ENCODE measurements at regions not wholly inside any gene's neighbourhood (a gene's known extent, or its start where the extent isn't known, plus 50 kb on each side); places are given as distances from the start of the nearest gene placed in this dataset.

DNA sequence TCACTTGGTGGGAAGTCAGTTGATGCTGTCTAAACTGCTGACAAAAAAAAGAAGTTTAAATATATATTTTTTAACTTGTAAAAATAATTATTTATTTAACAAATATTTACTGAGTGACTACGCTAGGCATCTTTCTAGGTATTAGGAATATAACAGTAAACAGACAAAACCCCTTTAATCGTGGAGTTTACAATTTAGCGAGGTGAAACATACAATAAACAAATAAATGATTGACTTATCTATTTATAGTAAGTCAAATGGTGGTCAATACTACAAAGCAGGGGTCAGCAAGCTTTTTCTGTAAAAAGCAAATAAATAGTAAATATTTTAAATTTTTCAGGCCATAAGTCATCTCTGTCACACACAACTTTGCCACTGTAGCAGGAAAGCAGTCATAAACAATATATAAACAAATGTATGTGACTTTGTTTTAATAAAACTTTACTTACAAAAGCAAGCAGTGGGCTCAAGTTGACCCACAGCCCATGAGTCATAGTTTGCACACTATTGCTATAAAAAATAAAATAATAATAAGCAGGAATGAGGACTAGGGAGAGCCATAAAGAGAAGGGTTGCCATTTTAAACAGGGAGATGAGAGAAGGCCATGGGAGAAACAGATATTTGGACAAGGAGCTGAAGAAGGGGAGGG lies 263.9 kb downstream of the PLPP3 start:
- DNase-seq (ENCODE audit: low read depth in 2 of 2): no peak

DNA sequence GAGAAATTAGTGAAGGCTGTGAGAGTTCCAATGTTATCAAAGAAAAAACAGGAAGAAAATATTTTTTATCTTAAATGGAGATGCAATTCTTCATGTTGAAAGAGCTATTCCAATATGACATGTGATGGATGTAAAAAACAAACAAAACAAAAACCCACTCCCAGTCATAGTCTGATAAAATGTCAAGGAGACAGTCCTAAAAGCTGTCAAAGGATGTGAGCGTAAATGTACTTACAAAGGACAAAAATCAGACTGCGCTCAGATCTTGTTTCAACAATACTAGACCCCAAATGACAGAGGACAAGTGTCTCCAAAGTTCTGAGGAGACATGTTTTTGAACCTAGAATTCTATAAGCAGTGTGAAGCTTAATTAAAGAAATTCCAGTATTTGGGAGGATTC lies 265.8 kb downstream of the PLPP3 start:
- no peak for DNase-seq (ENCODE audit: low read depth in 2 of 2)

DNA sequence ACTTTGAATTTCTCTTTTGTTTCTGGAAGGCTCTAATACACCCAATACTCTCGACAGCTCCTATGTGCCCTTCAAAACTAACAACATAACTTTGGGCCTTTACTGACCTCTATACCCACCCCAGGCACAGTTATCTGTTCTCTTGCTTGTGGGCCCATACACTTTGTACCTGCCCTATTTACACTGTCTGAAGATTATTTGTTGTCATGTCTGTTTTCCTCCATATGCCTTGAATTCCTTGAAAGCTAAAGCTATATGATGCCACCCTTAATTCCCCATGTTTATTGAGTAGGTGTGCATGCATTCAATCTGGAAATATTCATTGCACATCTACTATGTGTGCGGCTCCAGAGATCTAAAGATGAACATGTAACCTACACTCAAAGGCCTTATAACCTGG lies 267.6 kb downstream of the PLPP3 start:
- no peak for DNase-seq (ENCODE audit: low read depth in 2 of 2)

DNA sequence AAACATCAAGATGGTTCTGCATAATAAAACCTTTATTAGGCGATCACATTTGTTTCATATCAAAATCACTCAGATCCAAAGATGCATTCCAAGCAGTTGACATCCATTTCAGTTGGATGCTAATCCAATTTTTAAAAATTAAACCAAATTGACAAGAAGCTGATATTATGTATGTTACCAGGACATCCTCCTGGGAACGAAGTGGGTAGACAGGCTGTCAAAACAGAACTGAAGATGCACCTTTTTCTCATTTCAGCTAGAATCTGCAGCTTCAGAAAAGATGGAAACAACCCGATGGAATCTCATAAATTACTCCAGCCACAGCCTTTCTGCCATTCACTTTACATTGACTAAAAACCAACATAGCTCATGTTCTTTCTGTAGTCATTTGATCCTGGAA lies 268.4 kb downstream of the PLPP3 start:
- no peak for DNase-seq (ENCODE audit: low read depth in 2 of 2)

DNA sequence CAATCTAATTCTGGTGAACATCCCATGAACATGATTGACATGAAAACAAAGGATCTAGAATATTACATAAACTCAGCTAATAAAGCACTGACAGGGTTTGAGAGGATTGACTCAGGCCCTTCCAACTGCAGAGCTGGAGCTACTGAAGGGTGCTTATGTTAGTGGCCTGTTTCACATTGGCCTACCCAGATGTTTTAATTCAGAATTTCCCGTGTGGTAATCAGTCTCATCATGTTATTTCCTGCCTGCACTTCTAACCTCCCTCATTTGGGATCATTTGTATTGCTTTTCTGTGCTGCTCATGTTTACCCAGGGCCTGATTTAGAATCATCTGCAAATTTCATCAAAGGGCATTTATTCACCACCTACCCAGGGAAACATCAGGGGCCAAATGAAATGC lies 270.3 kb downstream of the PLPP3 start:
- no peak for DNase-seq (ENCODE audit: low read depth in 2 of 2)

DNA sequence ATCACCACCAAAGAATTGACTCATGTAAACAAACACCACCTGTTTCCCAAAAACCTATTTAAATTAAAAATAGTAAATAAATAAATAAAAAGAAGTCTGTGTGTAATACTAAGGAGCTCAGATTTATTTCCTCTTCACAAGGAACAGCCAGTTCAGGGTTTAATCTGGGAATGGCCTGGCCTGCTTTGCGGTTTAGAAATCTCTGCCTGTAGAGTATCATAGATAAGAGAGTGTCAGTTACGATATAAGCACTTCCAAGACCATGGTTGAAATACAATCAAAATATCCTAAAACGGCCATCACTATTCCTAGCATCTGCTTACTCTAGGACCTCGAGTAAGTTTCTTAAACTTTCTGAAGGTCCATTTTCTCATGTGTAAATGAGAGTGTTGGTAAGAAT lies 274.4 kb downstream of the PLPP3 start:
- DNase-seq (ENCODE audit: low read depth in 2 of 2): no peak

DNA sequence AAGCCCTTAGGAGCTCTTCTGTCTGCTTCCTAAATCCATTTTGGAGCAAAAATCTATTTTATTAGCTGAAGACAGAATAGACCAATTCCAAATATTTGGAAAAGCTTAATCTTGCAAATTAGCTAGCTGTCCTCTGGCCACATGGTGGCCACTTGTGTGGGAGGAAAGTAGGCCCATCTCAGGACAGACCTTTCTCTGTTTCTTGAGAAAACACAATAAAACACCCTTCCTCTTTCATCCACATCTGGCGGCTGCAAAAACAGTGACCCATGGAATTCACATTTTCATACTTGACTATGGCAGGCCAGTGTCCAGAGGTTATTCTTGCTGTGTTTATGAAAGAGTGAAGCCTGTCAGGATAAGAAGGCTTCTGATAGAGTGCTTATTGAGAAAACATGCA lies 275.6 kb downstream of the PLPP3 start:
- no peak for DNase-seq (ENCODE audit: low read depth in 2 of 2)

DNA sequence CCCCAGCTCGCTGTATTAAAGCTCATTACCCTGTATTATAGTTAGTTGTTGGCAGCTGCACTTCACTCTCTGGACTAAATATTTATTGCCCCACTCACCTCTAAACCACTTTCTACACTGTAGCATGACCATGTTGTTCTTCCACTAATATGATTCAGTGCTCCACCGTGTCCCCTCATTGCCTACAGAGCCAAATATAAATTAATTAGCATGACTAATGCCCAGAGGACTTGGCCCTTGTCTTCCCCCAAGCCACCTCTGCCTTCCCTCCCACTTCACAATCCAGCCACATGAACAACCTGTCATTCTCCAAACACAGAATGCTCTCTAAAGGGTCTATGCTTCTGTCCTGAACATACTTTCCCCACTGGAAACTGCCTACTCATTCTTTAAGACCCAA lies 276.5 kb downstream of the PLPP3 start:
- no peak for DNase-seq (ENCODE audit: low read depth in 2 of 2)

DNA sequence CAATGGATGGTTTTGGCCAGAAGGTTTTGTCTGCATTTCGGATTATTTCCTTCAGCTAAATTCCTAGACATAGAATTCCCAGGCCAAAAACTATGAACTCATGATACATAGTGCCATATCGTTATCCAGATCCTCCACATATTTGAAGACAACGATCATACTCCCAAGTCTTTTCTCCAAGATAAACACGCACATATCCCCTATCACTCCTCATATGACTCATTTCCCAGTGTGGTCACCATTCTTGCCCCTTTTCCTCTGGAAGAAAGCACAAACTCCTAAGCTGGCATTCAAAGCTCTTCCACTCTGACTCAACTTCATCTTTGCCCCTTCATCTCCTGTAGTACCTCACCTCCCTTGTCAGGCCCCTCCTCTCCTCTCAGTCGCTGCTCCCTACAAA lies 277.6 kb downstream of the PLPP3 start:
- no peak for DNase-seq (ENCODE audit: low read depth in 2 of 2)

DNA sequence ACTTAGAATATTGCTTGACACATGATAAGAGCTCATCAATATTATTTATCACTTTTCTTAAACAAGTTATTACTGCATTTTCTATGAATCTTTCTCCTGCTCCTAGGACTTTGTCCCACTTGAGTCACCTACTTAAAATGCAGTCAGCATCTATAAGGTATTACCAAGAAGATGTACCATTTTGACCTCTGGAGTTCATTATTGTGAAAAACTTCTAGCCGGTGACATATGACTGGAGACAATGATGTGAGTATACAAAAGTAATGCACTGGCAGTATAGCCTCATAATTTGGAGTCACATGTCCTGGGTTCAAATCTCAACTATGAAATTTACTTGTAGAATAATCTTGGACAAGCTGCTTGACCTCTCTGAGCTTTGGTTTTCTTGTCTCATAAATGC lies 278.5 kb downstream of the PLPP3 start:
- DNase-seq (ENCODE audit: low read depth in 2 of 2): no peak

DNA sequence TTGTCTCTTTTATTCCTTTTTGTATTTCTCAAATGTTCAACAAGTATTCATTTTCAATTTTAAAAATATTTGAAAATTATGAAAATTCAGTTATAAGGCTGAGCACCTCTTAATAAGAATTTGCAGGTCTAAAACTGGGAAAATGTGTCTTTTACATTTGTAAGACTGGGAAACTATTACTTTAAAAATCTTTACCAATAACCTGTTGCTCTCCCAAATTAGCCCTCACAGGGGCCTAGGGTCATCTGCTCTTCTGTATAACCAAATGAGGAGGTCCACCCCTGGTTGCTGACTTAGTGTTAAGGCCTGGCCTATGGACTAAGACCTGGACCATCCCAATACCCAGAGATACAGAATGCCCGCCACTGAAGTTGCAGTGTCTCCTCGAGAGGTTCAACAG lies 280.5 kb downstream of the PLPP3 start:
- no peak for DNase-seq (ENCODE audit: low read depth in 2 of 2)

DNA sequence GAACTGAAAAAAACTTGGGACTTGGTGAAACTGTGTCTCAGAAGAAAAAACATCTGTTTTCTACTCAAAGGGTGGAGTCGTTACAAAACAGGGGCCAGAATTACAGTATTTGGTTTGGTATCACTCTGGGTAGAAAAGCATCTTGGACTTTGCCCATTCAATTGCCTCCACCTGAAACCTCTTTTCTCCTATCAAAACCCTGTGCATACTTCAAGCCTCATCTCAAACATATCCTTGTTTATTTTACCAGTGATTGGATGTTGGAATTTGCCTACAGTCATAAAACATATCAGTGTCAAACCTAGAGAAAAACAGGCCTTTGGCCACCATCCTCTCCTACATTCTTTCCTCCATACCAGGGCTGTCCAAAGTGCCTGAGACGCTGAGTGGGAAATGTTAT lies 281.5 kb downstream of the PLPP3 start:
- DNase-seq (ENCODE audit: low read depth in 2 of 2): no peak

DNA sequence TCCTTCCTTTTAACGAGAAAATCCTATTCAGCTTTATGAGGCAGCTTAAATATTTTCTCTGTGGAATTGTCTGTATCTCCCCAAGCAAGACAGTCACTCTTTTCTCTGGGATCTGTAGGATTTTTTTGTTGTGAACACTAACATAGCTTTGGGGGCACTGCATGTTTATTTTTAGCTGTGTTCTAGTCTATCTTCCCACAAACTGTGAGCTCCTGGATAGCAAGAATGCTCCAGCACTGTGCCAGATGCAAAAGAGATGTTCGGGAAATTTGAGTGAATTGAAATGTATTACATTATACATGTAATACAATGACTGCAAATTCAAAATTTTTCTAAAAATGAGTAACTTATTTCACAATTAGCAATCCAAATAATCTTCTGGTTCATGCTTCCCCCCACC lies 282.2 kb downstream of the PLPP3 start:
- no peak for DNase-seq (ENCODE audit: low read depth in 2 of 2)

DNA sequence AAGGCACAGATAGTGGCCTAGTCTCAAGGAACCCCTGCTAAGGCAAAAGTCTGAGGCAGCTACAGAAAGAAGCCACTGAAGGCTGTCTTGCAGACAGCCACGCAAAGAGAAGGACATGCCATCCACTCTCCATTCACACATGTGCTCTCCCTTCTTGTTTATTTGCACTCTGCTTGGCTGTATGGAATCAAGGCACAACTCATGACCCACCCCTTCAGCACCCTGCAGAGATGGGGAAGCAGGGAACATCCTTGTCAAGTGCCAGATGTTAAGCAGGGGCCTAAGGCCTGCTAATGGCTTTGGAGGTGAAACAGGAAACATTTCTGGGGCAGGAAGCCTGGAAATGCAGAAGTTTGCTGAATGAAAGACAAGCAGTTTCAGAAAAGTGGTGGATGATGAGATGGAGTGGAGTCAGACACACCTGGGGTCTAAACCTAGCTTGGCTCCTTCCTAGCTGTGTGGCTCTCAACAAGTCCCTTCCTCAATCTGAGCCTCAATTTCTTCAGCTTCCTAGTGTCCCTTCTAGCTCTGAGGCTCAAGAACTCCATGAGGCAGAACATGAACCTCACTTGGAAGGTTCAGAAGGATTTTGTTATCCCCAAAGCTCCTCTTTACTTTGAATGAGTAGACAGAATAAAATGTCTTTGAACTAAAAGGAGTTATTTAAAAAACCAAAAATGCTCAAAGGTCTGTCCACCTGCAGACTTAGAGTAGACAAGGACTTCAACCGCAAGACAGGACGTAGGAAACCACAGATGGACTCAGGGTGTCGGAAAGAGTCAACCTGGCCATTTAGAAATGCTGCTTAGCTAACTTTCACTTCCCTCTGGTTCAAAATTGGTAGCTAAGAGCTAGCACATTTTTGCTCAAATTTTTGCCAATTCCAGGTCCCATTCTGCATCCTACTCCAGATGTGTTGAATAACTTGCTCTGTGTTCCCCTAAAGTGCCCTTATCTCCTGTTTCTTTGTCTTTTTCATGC lies 283.1 kb downstream of the PLPP3 start:
- no peak for DNase-seq (ENCODE audit: low read depth in 2 of 2)

DNA sequence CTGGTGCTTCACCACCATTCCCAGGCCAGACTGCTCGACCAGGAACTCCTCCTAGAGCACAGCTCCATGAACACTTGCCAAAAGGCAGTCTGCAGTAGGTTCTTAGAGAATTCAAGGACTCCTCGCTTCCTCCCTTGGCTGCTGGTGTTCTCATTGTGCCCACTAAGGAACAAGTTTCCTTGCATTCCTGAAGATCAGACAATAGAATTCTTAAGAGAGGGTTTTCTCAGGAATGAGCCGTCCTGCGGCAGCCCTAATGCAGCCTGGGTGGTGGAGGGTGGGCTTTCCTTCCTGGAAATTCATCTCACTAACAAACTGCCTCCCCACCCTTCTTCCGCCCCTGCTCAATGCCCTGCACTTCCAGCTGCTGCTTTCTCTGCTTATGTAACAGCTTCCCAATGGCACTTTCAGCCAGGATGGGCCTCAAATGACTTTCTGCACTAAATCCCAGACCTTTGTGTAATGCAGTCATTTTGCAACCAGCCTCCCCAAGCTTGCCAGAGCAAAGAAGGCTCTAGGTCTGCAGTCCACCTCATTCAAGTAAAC lies 287.9 kb downstream of the PLPP3 start:
- DNase-seq (ENCODE audit: low read depth in 2 of 2): no peak

DNA sequence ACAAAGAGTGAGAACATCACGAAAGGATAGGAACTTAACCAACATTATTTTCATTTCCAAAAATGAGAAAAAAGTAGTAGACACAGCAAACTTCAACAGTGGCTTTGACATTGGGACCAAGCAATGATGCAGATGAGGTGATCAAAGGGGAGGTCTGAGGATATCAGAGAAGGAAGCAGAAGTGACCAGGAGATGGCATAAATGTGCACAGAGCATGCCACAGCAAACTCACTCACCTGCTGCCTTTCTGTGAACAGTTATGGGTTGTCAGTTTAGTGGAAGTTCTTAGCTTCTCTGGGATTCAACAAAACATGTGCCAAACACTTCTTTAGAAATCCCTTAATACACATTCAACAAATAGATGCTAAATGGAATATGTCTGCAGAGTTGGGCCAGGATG lies 290.1 kb downstream of the PLPP3 start:
- DNase-seq (ENCODE audit: low read depth in 2 of 2): no peak

DNA sequence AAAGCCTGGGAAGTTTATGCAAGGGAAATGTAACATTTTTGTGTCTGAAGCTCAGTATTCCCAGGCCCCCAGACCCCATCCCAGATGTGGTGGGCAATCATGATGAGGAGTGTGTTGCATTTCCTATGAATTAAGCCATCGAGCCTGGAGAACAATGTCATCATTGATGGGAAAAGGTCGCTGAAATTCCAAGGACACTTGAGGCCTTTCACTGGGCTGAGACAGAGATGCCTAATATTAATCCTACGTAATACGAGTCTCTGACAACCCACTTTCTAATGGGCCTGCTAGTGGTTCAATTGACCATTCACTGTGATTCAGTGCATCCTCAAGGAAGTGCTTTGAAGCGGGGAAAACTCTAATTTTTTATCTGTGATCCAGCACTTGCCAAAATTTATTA lies 291.6 kb downstream of the PLPP3 start:
- no peak for DNase-seq (ENCODE audit: low read depth in 2 of 2)

DNA sequence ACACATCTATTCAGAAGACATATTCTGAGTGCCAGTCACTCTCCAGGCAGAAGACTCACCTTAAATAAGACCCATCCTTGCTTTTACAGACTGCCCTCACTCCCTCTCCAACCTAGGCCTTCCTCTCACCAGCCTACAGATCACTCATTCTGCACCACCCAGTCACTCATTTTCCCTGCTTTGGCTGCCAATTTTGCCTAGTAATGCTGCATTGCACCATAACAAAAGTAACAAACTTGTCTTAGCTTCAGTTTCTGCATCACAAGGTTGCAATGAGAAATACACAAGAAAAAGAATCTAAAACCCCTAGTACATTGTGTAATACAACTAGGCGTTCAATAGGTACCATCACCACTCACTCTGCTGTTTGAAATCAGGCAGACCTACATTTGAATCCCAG lies 292.4 kb downstream of the PLPP3 start:
- no peak for DNase-seq (ENCODE audit: low read depth in 2 of 2)

DNA sequence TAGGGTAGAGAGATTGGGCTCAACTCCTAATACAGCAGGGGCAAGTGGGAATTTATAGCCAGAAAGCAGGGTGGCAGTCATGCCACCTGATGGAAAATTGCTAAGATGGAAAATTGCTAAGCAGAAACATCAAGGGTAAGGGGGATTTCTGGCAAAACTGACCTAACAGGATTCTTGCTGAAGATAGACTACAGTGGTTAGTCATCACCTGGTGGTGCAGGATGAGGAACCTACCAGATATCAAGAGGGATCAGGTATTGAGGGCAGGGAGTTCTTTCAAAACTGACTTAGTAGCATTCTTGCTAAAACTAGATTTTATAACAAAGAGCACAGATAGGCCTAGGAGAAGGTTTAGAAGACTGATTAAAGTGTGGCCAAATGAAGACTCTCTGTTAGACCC lies 292.9 kb downstream of the PLPP3 start:
- DNase-seq (ENCODE audit: low read depth in 2 of 2): no peak

DNA sequence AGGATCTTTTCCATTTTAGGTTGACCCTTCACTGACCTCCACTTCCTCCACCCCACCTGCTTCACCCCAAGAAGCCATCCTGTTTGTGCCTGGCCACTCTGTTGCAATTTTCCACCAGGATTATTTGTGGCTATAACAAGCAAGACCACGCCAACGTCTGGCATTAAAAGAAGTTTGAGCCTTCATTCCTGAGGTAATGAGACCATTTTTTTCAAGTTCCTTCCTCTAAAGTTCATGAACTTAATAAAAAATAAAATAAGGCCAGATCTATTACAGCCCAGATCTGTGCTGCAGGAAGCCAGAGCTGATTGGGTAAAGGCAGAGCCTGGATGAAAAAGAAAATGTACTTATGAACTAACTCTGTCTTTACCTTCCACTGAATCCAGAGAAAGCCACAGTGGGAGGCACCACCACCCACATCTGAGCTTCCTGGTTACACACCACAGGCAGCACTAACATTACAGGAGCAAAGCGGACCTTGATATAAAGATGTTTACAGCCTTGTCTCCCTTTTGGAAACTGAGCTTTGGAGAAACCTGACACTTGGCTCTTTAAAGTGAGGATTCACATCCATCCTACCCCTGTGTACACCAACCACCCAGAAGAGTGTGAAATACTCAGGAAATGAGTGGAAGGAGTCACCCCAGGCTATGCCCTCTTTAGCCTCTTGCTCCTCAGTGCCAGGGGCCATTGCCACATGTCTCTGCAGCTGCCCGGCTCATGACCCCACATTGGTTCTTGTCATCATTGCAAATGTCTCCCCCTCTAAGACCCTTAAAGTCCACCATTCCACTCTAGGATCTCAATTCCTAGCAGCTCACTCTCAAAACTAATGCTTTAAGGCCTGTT lies 293.6 kb downstream of the PLPP3 start:
- no peak for DNase-seq (ENCODE audit: low read depth in 2 of 2)

DNA sequence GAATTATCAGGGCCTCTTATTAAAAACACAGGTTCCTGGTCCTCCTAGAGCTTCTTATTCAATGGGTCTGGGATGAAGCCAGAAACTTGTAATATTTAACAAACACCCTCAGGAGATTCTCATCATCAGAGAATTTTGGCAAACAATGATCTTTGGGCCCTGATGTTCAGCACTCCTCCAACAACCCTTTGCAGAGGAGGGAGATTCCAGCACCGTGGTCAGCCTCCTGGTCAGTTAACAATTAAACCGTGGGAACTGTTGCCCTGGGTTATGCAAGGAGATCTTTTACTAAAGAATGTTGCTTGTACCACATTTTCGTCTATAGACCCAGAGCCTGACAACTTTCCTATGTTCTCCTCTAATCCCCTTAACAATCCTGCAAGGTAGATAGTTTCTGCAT lies 294.4 kb downstream of the PLPP3 start:
- DNase-seq (ENCODE audit: low read depth in 2 of 2): no peak

DNA sequence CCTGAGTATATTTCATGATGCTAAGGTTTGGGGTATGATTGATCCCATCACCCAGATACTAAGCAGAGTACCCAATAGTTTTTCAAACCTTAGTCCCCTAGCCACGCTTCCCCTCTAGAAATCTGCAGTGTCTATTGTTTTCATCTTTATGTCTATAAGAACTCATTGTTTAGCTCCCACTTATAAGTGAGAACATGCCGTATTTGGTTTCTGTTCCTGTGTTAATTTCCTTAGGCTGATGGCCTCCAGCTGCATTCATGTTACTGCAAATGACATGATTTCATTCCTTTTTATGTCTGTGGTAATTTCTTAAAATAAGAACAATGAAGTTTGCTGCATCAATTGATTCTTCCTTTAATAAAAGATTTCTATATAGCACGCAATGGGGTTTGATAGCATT lies 301.3 kb downstream of the PLPP3 start:
- DNase-seq (ENCODE audit: low read depth in 2 of 2): no peak
